HCT116 (cell line): ENCODE measurements at regions not wholly inside any gene's neighbourhood (a gene's known extent, or its start where the extent isn't known, plus 50 kb on each side); places are given as distances from the start of the nearest gene placed in this dataset.

Experiments
- CTCF ChIP-seq, 3 experiments: fragments of 200-600 bp in 1 of 3; sonication (generic) in 1 of 3; IDR thresholded peaks in 2 of 3; conservative IDR thresholded peaks in 1 of 3; 2 replicates each; pipeline ENCODE4 v1.5.1; 2012 to 2017; ENCODE audit warnings: low read depth in 2 of 3, low read length in 2 of 3, antibody characterized with exemption in 1 of 3, borderline replicate concordance in 1 of 3, control low read depth in 1 of 3, mild to moderate bottlenecking in 1 of 3, mixed read lengths in 1 of 3, mixed run types in 1 of 3, moderate library complexity in 1 of 3; ENCODE audit not compliant: insufficient read depth in 1 of 3
- EGR1 ChIP-seq: IDR thresholded peaks from 2 replicates; pipeline ENCODE4 v1.6.1; 2012; ENCODE audit warnings: low read depth
- ELF1 ChIP-seq: IDR thresholded peaks from 2 replicates; pipeline ENCODE4 v1.6.1; 2012; ENCODE audit warnings: low read depth, borderline replicate concordance
- POLR2A ChIP-seq: IDR thresholded peaks from 2 replicates; pipeline ENCODE4 v1.7.0; 2011; ENCODE audit warnings: borderline replicate concordance; ENCODE audit not compliant: insufficient read depth, insufficient read length; ENCODE audit errors: extremely low read depth
- POLR2AphosphoS5 ChIP-seq: IDR thresholded peaks from 2 replicates; pipeline ENCODE4 v1.6.1; 2011; ENCODE audit warnings: mild to moderate bottlenecking, low read depth, low read length, moderate library complexity
- RAD21 ChIP-seq: IDR thresholded peaks from 2 replicates; pipeline ENCODE4 v1.6.1; 2012; ENCODE audit warnings: low read depth, mild to moderate bottlenecking
- REST ChIP-seq: IDR thresholded peaks from 2 replicates; pipeline ENCODE4 v1.6.1; 2012; ENCODE audit warnings: low read depth
- SIN3A ChIP-seq: IDR thresholded peaks from 2 replicates; pipeline ENCODE4 v1.6.1; 2012; ENCODE audit warnings: low read depth
- YY1 ChIP-seq: IDR thresholded peaks from 2 replicates; pipeline ENCODE4 v1.6.1; 2011; ENCODE audit warnings: low read length, low read depth, moderate library complexity, mild to moderate bottlenecking; ENCODE audit not compliant: insufficient replicate concordance; ENCODE audit errors: extremely low read depth
- ZFX ChIP-seq: fragments of 450-650 bp; IDR thresholded peaks from 2 replicates; pipeline ENCODE4 v1.6.1; 2017

GRCh38 chr17:70295329-70295728 is 126.0 kb downstream of the KCNJ2 start:
- no peak for TF ChIP-seq POLR2A
- no peak for TF ChIP-seq RAD21
- no peak for TF ChIP-seq CTCF (IDR thresholded peaks at IDR 0.05 in 2 of 3, conservative IDR thresholded peaks at IDR 0.05 in 1 of 3; ENCODE audit: borderline replicate concordance in 1 of 3, insufficient read depth in 1 of 3, low read depth in 2 of 3, low read length in 2 of 3)
- no peak for TF ChIP-seq SIN3A
- TF ChIP-seq REST: no peak
- no peak for TF ChIP-seq POLR2AphosphoS5
- TF ChIP-seq ZFX: no peak
- TF ChIP-seq YY1: no peak
- no peak for TF ChIP-seq EGR1
- TF ChIP-seq ELF1: no peak
